ENCODE measurements at regions not wholly inside any gene's neighbourhood (a gene's known extent, or its start where the extent isn't known, plus 50 kb on each side); places are given as distances from the start of the nearest gene placed in this dataset.

GRCh38 chr15:36429707-36430106, 149.7 kb upstream of the CDIN1 start:
- TF ChIP-seq, protein P1, sequence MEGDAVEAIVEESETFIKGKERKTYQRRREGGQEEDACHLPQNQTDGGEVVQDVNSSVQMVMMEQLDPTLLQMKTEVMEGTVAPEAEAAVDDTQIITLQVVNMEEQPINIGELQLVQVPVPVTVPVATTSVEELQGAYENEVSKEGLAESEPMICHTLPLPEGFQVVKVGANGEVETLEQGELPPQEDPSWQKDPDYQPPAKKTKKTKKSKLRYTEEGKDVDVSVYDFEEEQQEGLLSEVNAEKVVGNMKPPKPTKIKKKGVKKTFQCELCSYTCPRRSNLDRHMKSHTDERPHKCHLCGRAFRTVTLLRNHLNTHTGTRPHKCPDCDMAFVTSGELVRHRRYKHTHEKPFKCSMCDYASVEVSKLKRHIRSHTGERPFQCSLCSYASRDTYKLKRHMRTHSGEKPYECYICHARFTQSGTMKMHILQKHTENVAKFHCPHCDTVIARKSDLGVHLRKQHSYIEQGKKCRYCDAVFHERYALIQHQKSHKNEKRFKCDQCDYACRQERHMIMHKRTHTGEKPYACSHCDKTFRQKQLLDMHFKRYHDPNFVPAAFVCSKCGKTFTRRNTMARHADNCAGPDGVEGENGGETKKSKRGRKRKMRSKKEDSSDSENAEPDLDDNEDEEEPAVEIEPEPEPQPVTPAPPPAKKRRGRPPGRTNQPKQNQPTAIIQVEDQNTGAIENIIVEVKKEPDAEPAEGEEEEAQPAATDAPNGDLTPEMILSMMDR (IDR thresholded peaks at IDR 0.05): no peak
- no peak for TF ChIP-seq POLR2AphosphoS5 (IDR thresholded peaks at IDR 0.05; ENCODE audit: low read depth, low read length)
- no peak for TF ChIP-seq REST (IDR thresholded peaks at IDR 0.05; ENCODE audit: insufficient read depth in 1 of 2, low read depth in 2 of 2, low read length in 1 of 2)
- TF ChIP-seq TCF7L2 (IDR thresholded peaks at IDR 0.05; ENCODE audit: low read depth, low read length): no peak

All from Panc1 (cell line).